ENCODE measurements at regions not wholly inside any gene's neighbourhood (a gene's known extent, or its start where the extent isn't known, plus 50 kb on each side); places are given as distances from the start of the nearest gene placed in this dataset.

- TF ChIP-seq CTCF (IDR thresholded peaks at IDR 0.05) (no peak), POLR2A (IDR thresholded peaks at IDR 0.05) (no peak), EP300 (IDR thresholded peaks at IDR 0.05) (no peak), POLR2AphosphoS5 (IDR thresholded peaks at IDR 0.05) (no peak)
Observed at GRCh38 chr10:43024942-43025700, 51.7 kb upstream of the RET start.

Measured in suprapubic skin (tissue), 4 donors.